Fibroblast of peridontal ligament (primary cell): ENCODE measurements at regions not wholly inside any gene's neighbourhood (a gene's known extent, or its start where the extent isn't known, plus 50 kb on each side); places are given as distances from the start of the nearest gene placed in this dataset.
A peak's percentile ranks its signal among the peaks of the same experiment; 100 is the strongest.

Experiments used
- DNase-seq: peaks from one replicate; pipeline ENCODE4 v3.0.0-alpha.2; 2010; ENCODE audit errors: extremely low read depth

GRCh38 chr17:69605571-69605970 is 191.1 kb downstream of the MAP2K6 start:
- no peak for DNase-seq

- DNase-seq: no peak
Measured at GRCh38 chr17:69606142-69606800, 191.8 kb downstream of the MAP2K6 start.

GRCh38 chr17:69607162-69607834 is 192.8 kb downstream of the MAP2K6 start:
- peak; percentile 93 for DNase-seq

GRCh38 chr17:69608141-69608540 is 193.6 kb downstream of the MAP2K6 start:
- no peak for DNase-seq

GRCh38 chr17:69608808-69609472 is 194.4 kb downstream of the MAP2K6 start:
- peak; percentile 97 for DNase-seq

GRCh38 chr17:69609473-69610305 is 195.2 kb downstream of the MAP2K6 start:
- peak; percentile 67 for DNase-seq

GRCh38 chr17:69620363-69620762 is 205.9 kb downstream of the MAP2K6 start:
- no peak for DNase-seq

GRCh38 chr17:69625474-69625873 is 211.0 kb downstream of the MAP2K6 start:
- no peak for DNase-seq

- no peak for DNase-seq
Measured at GRCh38 chr17:69630056-69630635, 215.6 kb downstream of the MAP2K6 start.

- DNase-seq: no peak
Measured at GRCh38 chr17:69634844-69635243, 220.3 kb downstream of the MAP2K6 start.

- DNase-seq: peak; percentile 75
Measured at GRCh38 chr17:69637446-69638156, 223.1 kb downstream of the MAP2K6 start.

- DNase-seq: no peak
Measured at GRCh38 chr17:69639096-69639495, 224.6 kb downstream of the MAP2K6 start.

- no peak for DNase-seq
Measured at GRCh38 chr17:69640073-69640472, 225.6 kb downstream of the MAP2K6 start.

- DNase-seq: peak; percentile 72
Measured at GRCh38 chr17:69643686-69644085, 229.2 kb downstream of the MAP2K6 start.

- no peak for DNase-seq
Measured at GRCh38 chr17:69646729-69647128, 232.2 kb downstream of the MAP2K6 start.

- no peak for DNase-seq
Measured at GRCh38 chr17:69650881-69651280, 236.4 kb downstream of the MAP2K6 start.

GRCh38 chr17:69651921-69652320 is 237.4 kb downstream of the MAP2K6 start:
- peak; percentile 20 for DNase-seq

GRCh38 chr17:69654981-69655855 is 240.7 kb downstream of the MAP2K6 start:
- peak; percentile 98 for DNase-seq

GRCh38 chr17:69655902-69656301 is 241.4 kb downstream of the MAP2K6 start:
- no peak for DNase-seq
